NCI-H2029 treated with DMSO at 0.1 percent for 48 hours (cell line): ENCODE measurements at regions not wholly inside any gene's neighbourhood (a gene's known extent, or its start where the extent isn't known, plus 50 kb on each side); places are given as distances from the start of the nearest gene placed in this dataset.
"Not testable (repeated sequence)": the region's sequence is repeated elsewhere in the genome, so short reads cannot be mapped to it uniquely, and the experiment has no call there.

Experiments used
- DNase-seq: peaks from one replicate; lab custom pipeline; 2025; lab: John Stamatoyannopoulos, UW

- no peak for DNase-seq
Observed at GRCh38 chr13:76289558-76289957, 596.6 kb downstream of the KCTD12 start.

- no peak for DNase-seq
Observed at GRCh38 chr13:76286178-76286577, 600.0 kb downstream of the KCTD12 start.

- DNase-seq, result no peak
Observed at GRCh38 chr13:76285463-76285862, 600.7 kb downstream of the KCTD12 start.

GRCh38 chr13:76279766-76280165 is 606.4 kb downstream of the KCTD12 start:
- not testable (repeated sequence) for DNase-seq

- DNase-seq, result no peak
Observed at GRCh38 chr13:76271728-76272232, 614.4 kb downstream of the KCTD12 start.

GRCh38 chr13:76268307-76268706 is 617.9 kb downstream of the KCTD12 start:
- not testable (repeated sequence) for DNase-seq

GRCh38 chr13:76267216-76267615 is 619.0 kb downstream of the KCTD12 start:
- no peak for DNase-seq

GRCh38 chr13:76266561-76266960 is 619.6 kb downstream of the KCTD12 start:
- no peak for DNase-seq

- DNase-seq, result no peak
Observed at GRCh38 chr13:76250211-76250610, 614.1 kb downstream of the LMO7 start.

- DNase-seq, result no peak
Observed at GRCh38 chr13:76245920-76246319, 609.8 kb downstream of the LMO7 start.

GRCh38 chr13:76245211-76245610 is 609.1 kb downstream of the LMO7 start:
- DNase-seq, result no peak

GRCh38 chr13:76243120-76243519 is 607.0 kb downstream of the LMO7 start:
- not testable (repeated sequence) for DNase-seq

GRCh38 chr13:76239031-76239680 is 603.0 kb downstream of the LMO7 start:
- no peak for DNase-seq

- DNase-seq, result no peak
Observed at GRCh38 chr13:76231522-76232167, 595.5 kb downstream of the LMO7 start.

- no peak for DNase-seq
Observed at GRCh38 chr13:76229281-76229680, 593.2 kb downstream of the LMO7 start.

GRCh38 chr13:76226941-76227340 is 590.8 kb downstream of the LMO7 start:
- no peak for DNase-seq

GRCh38 chr13:76225815-76226489 is 589.8 kb downstream of the LMO7 start:
- no peak for DNase-seq

GRCh38 chr13:76223999-76224398 is 587.9 kb downstream of the LMO7 start:
- DNase-seq, result no peak

GRCh38 chr13:76223565-76223964 is 587.4 kb downstream of the LMO7 start:
- no peak for DNase-seq

- DNase-seq, result no peak
Observed at GRCh38 chr13:76222511-76222910, 586.4 kb downstream of the LMO7 start.

GRCh38 chr13:76216729-76217128 is 580.6 kb downstream of the LMO7 start:
- DNase-seq, result no peak

- DNase-seq, result no peak
Observed at GRCh38 chr13:76214001-76214400, 577.9 kb downstream of the LMO7 start.

GRCh38 chr13:76213423-76213904 is 577.3 kb downstream of the LMO7 start:
- no peak for DNase-seq
